ENCODE measurements at regions not wholly inside any gene's neighbourhood (a gene's known extent, or its start where the extent isn't known, plus 50 kb on each side); places are given as distances from the start of the nearest gene placed in this dataset.

- ChIA-PET POLR2A (interaction anchor here (0.6 kb wide), 1 partner anchor 335 kb away, joined by 3 read pairs; no protein-coding TSS in a partner anchor), CTCF (no interaction called here)
- in situ Hi-C loops (cut with HindIII; ENCODE audit: low pct_unique_long_range_greater_than_20kb, low sequenced_read_pairs): no loop called here
- Histone ChIP-seq H3K36me3 (ENCODE audit: control insufficient read depth, insufficient read depth, low read length) (no peaks in the 10 kb centered on the region), H3K4me1 (ENCODE audit: control insufficient read depth, insufficient read depth, low read length) (no peaks in the 10 kb centered on the region), H3K27me3 (ENCODE audit: control insufficient read depth, insufficient read depth, low read length) (no peaks in the 10 kb centered on the region), H3K9me3 (ENCODE audit: control insufficient read depth, insufficient read depth, low read depth, low read length) (no peaks in the 10 kb centered on the region), H3K27ac (ENCODE audit: low read length) (no peak overlapping the region), H3K4me3 (ENCODE audit: low read depth in 2 of 2, low read length in 2 of 2) (no peak overlapping the region)
- no TSS peak for BruUV-seq (replicated peaks)
- TF ChIP-seq SIN3A (IDR thresholded peaks at IDR 0.05; ENCODE audit: borderline replicate concordance, insufficient read depth, low read depth, low read length) (no peak), POLR2AphosphoS5 (IDR thresholded peaks at IDR 0.05; ENCODE audit: low read depth, low read length) (no peak), REST (IDR thresholded peaks at IDR 0.05; ENCODE audit: insufficient read depth in 1 of 2, low read depth in 2 of 2, low read length in 1 of 2) (no peak), TCF7L2 (IDR thresholded peaks at IDR 0.05; ENCODE audit: low read depth, low read length) (no peak), CTCF (IDR thresholded peaks at IDR 0.05) (no peak)
- intact Hi-C loops (cut with micrococcal nuclease; ENCODE audit: unreplicated experiment): no loop called here
- DNase-seq (ENCODE audit: low read depth, low spot score) (no peak), ATAC-seq (no peak)
Observed at GRCh38 chr4:136573460-136573859, 958.8 kb downstream of the PCDH18 start.

- no peaks in the 10 kb centered on the region for H3K4me1 ChIP-seq (ENCODE audit: control insufficient read depth, insufficient read depth, low read length)
- CTCF ChIA-PET: no interaction called here
- intact Hi-C loops (cut with micrococcal nuclease; ENCODE audit: unreplicated experiment) (no loop called here), in situ Hi-C loops (cut with HindIII; ENCODE audit: low pct_unique_long_range_greater_than_20kb, low sequenced_read_pairs) (no loop called here)
- POLR2A ChIA-PET: no interaction called here
- no peaks in the 10 kb centered on the region for H3K36me3 ChIP-seq (ENCODE audit: control insufficient read depth, insufficient read depth, low read length)
- H3K27ac ChIP-seq (ENCODE audit: low read length): no peak overlapping the region
- no peak overlapping the region for H3K4me3 ChIP-seq (ENCODE audit: low read depth in 2 of 2, low read length in 2 of 2)
- no TSS peak for BruUV-seq (replicated peaks)
- ATAC-seq: no peak
- H3K9me3 ChIP-seq (ENCODE audit: control insufficient read depth, insufficient read depth, low read depth, low read length): no peaks in the 10 kb centered on the region
- no peaks in the 10 kb centered on the region for H3K27me3 ChIP-seq (ENCODE audit: control insufficient read depth, insufficient read depth, low read length)
- TF ChIP-seq CTCF (IDR thresholded peaks at IDR 0.05) (no peak), REST (IDR thresholded peaks at IDR 0.05; ENCODE audit: insufficient read depth in 1 of 2, low read depth in 2 of 2, low read length in 1 of 2) (no peak), TCF7L2 (IDR thresholded peaks at IDR 0.05; ENCODE audit: low read depth, low read length) (no peak), SIN3A (IDR thresholded peaks at IDR 0.05; ENCODE audit: borderline replicate concordance, insufficient read depth, low read depth, low read length) (no peak), POLR2AphosphoS5 (IDR thresholded peaks at IDR 0.05; ENCODE audit: low read depth, low read length) (no peak)
- DNase-seq (ENCODE audit: low read depth, low spot score): no peak
Observed at GRCh38 chr4:136571315-136571714, 961.0 kb downstream of the PCDH18 start.

Data from Panc1 (cell line).